PC-9 (cell line): ENCODE measurements at regions not wholly inside any gene's neighbourhood (a gene's known extent, or its start where the extent isn't known, plus 50 kb on each side); places are given as distances from the start of the nearest gene placed in this dataset.

Experiments used
- BruUV-seq: library from RNA; stranded (reverse); fragments of 400-500 nt; replicated peaks from 2 replicates; lab custom pipeline; 2021; lab: Mats Ljungman, UMichigan
- CTCF ChIA-PET: fragments of 300-600 bp; sonication (Branson Sonifier 250); formaldehyde crosslinking; loops from one replicate; lab custom pipeline; 2022; ENCODE audit warnings: antibody characterized with exemption; lab: Charles Lee
- POLR2A ChIA-PET: fragments of 300-600 bp; sonication (Branson Sonifier 250); formaldehyde crosslinking; loops from one replicate; lab custom pipeline; 2022; ENCODE audit warnings: antibody characterized with exemption; ENCODE audit not compliant: unreplicated experiment; lab: Charles Lee
- DNase-seq, 2 experiments: peaks; one replicate each; pipeline versions ENCODE4 v3.0.0 to v3.0.0-alpha.2; 2015 to 2022; ENCODE audit warnings: mixed read lengths in 1 of 2
- H2AFZ ChIP-seq: fragments of 200-600 bp; sonication (generic); 2 replicates; pipeline ENCODE4 v1.8.1; 2017; ENCODE audit warnings: antibody characterized with exemption
- H3F3A ChIP-seq: fragments of 200-600 bp; sonication (generic); 2 replicates; pipeline ENCODE4 v1.8.1; 2017; ENCODE audit warnings: antibody characterized with exemption, mild to moderate bottlenecking, low read depth; ENCODE audit not compliant: insufficient read depth
- H3K27ac ChIP-seq: fragments of 200-600 bp; sonication (generic); 2 replicates; pipeline ENCODE4 v1.6.1; 2016; ENCODE audit warnings: mixed run types
- H3K27me3 ChIP-seq: fragments of 200-600 bp; sonication (generic); 2 replicates; pipeline ENCODE4 v1.6.1; 2016; ENCODE audit warnings: low read depth, mixed run types; ENCODE audit not compliant: insufficient read depth
- H3K36me3 ChIP-seq: fragments of 200-600 bp; sonication (generic); 2 replicates; pipeline ENCODE4 v1.6.1; 2016; ENCODE audit warnings: low read depth, mixed run types
- H3K4me1 ChIP-seq: fragments of 200-600 bp; sonication (generic); replicated peaks from 2 replicates; pipeline ENCODE4 v1.6.1; 2016; ENCODE audit warnings: mixed run types; ENCODE audit not compliant: insufficient read depth
- H3K4me2 ChIP-seq: fragments of 200-600 bp; sonication (generic); 2 replicates; pipeline ENCODE4 v1.6.1; 2017; ENCODE audit warnings: mixed run types
- H3K4me3 ChIP-seq: fragments of 200-600 bp; sonication (generic); 2 replicates; pipeline ENCODE4 v1.6.1; 2016; ENCODE audit warnings: mixed run types
- H3K79me2 ChIP-seq: fragments of 200-600 bp; sonication (generic); 2 replicates; pipeline ENCODE4 v1.6.1; 2017; ENCODE audit warnings: low read depth, mixed run types
- H3K9me2 ChIP-seq: fragments of 200-600 bp; sonication (generic); 2 replicates; pipeline ENCODE4 v1.8.1; 2017; ENCODE audit warnings: mild to moderate bottlenecking; ENCODE audit not compliant: insufficient read depth
- H3K9me3 ChIP-seq: fragments of 200-600 bp; sonication (generic); 2 replicates; pipeline ENCODE4 v1.8.1; 2016; ENCODE audit warnings: low read depth; ENCODE audit not compliant: insufficient read depth
- H4K20me1 ChIP-seq: fragments of 200-600 bp; sonication (generic); 2 replicates; pipeline ENCODE4 v1.8.1; 2017; ENCODE audit not compliant: insufficient read depth
- EZH2 ChIP-seq: fragments of 200-600 bp; sonication (generic); IDR thresholded peaks from 2 replicates; pipeline ENCODE4 v1.8.0; 2017; ENCODE audit warnings: antibody characterized with exemption, low read depth
- intact Hi-C: fragments of 100-400 bp; cut with micrococcal nuclease; formaldehyde crosslinking; loops from one replicate; pipeline ENCODE4 v1.10.0; 2022; ENCODE audit not compliant: unreplicated experiment
- TF ChIP-seq, protein P1 (sequence below): fragments of 200-600 bp; sonication (generic); conservative IDR thresholded peaks from 2 replicates; pipeline ENCODE4 v1.6.1; 2017; ENCODE audit warnings: mixed run types, antibody characterized with exemption, mild to moderate bottlenecking, moderate library complexity

- Histone ChIP-seq H3K4me3 (no peak overlapping the region), H3K27me3 (no peaks in the 10 kb centered on the region), H3K9me3 (no peaks in the 10 kb centered on the region), H3K9me2 (no peaks in the 10 kb centered on the region), H3K4me1 (no peaks in the 10 kb centered on the region), H3K36me3 (no peaks in the 10 kb centered on the region), H2AFZ (no peak overlapping the region), H3K27ac (no peak overlapping the region), H3K4me2 (no peak overlapping the region), H3K79me2 (no peaks in the 10 kb centered on the region), H4K20me1 (no peaks in the 10 kb centered on the region), H3F3A (no peaks in the 10 kb centered on the region)
- intact Hi-C loops, result no loop called here
- CTCF ChIA-PET, result no interaction called here
- DNase-seq, result no peak
- BruUV-seq, result no TSS peak
- POLR2A ChIA-PET, result no interaction called here
- TF ChIP-seq EZH2, result no peak
- TF ChIP-seq, protein P1, sequence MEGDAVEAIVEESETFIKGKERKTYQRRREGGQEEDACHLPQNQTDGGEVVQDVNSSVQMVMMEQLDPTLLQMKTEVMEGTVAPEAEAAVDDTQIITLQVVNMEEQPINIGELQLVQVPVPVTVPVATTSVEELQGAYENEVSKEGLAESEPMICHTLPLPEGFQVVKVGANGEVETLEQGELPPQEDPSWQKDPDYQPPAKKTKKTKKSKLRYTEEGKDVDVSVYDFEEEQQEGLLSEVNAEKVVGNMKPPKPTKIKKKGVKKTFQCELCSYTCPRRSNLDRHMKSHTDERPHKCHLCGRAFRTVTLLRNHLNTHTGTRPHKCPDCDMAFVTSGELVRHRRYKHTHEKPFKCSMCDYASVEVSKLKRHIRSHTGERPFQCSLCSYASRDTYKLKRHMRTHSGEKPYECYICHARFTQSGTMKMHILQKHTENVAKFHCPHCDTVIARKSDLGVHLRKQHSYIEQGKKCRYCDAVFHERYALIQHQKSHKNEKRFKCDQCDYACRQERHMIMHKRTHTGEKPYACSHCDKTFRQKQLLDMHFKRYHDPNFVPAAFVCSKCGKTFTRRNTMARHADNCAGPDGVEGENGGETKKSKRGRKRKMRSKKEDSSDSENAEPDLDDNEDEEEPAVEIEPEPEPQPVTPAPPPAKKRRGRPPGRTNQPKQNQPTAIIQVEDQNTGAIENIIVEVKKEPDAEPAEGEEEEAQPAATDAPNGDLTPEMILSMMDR, result no peak
Measured at GRCh38 chr14:28299227-28299626, 467.4 kb upstream of the FOXG1 start.

GRCh38 chr14:28300356-28300755 lies 466.2 kb upstream of the FOXG1 start:
- Histone ChIP-seq H3K36me3 (no peaks in the 10 kb centered on the region), H3K9me2 (no peaks in the 10 kb centered on the region), H3K4me1 (no peaks in the 10 kb centered on the region), H4K20me1 (no peaks in the 10 kb centered on the region), H2AFZ (no peak overlapping the region), H3F3A (no peaks in the 10 kb centered on the region), H3K27me3 (no peaks in the 10 kb centered on the region), H3K4me3 (no peak overlapping the region), H3K27ac (no peak overlapping the region), H3K4me2 (no peak overlapping the region), H3K79me2 (no peaks in the 10 kb centered on the region), H3K9me3 (no peaks in the 10 kb centered on the region)
- intact Hi-C loops, result no loop called here
- POLR2A ChIA-PET, result no interaction called here
- DNase-seq, result no peak
- CTCF ChIA-PET, result no interaction called here
- TF ChIP-seq, protein P1, result no peak
- TF ChIP-seq EZH2, result no peak
- BruUV-seq, result no TSS peak

GRCh38 chr14:28301179-28301578 lies 465.4 kb upstream of the FOXG1 start:
- H3K4me3 ChIP-seq, result no peak overlapping the region
- no peaks in the 10 kb centered on the region for H3K9me3 ChIP-seq
- intact Hi-C loops, result no loop called here
- H3K4me2 ChIP-seq, result no peak overlapping the region
- no peak overlapping the region for H3K27ac ChIP-seq
- ChIA-PET POLR2A (no interaction called here), CTCF (no interaction called here)
- no peak overlapping the region for H2AFZ ChIP-seq
- H4K20me1 ChIP-seq, result no peaks in the 10 kb centered on the region
- H3K9me2 ChIP-seq, result no peaks in the 10 kb centered on the region
- BruUV-seq, result no TSS peak
- no peaks in the 10 kb centered on the region for H3K79me2 ChIP-seq
- H3K4me1 ChIP-seq, result no peaks in the 10 kb centered on the region
- H3K36me3 ChIP-seq, result no peaks in the 10 kb centered on the region
- no peak for DNase-seq
- H3K27me3 ChIP-seq, result no peaks in the 10 kb centered on the region
- no peaks in the 10 kb centered on the region for H3F3A ChIP-seq
- TF ChIP-seq, protein P1, result no peak
- TF ChIP-seq EZH2, result no peak
